ENCODE measurements at regions not wholly inside any gene's neighbourhood (a gene's known extent, or its start where the extent isn't known, plus 50 kb on each side); places are given as distances from the start of the nearest gene placed in this dataset.

DNA sequence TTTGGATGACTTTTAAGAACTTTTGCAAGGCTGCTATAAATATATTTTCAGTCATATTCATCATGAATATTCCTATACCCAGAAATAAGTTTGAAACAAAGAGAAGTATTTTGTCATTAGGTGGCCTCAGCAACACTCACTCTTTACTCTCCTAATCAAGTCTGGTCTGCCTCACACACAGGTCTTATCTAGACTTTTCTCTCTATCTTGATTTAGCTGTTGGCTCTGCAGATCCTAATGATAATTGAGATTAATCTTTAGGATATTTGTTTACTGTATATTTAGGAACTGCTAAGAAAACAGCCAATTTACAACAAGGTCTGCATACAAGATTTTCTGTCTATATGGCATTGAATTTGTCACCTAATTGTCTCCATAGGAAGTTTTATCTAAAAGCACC lies 297.6 kb downstream of the PTEN start:
- H3K4me1 ChIP-seq (replicated peaks in 1 of 4; ENCODE audit: control insufficient read depth in 3 of 4, insufficient read depth in 4 of 4, low read length in 3 of 4), result peaks cover 0 to 3% (median 0%) of the 10 kb centered on the region in 4 experiments; a peak in 2 of 7 replicates
- no peak overlapping the region for H3K18ac ChIP-seq (ENCODE audit: extremely low read depth, low read length)
- H2AFZ ChIP-seq (ENCODE audit: low read length), result no peak overlapping the region
- ChIA-PET POLR2A (ENCODE audit: partially characterized antibody) (no interaction called here), CTCF (ENCODE audit: partially characterized antibody) (interaction anchor here (0.6 kb wide), 1 partner anchor 155 kb away, joined by 3 read pairs; no protein-coding TSS in a partner anchor)
- H2AK5ac ChIP-seq (ENCODE audit: low read depth, low read length), result no peak overlapping the region
- H4K5ac ChIP-seq (ENCODE audit: insufficient read length, low read depth, low read length), result no peak overlapping the region
- no peak for DNase-seq (ENCODE audit: low read depth in 1 of 2, low spot score in 2 of 2)
- H4K8ac ChIP-seq (ENCODE audit: extremely low read depth, insufficient read depth, low read length), result no peak overlapping the region
- no peak overlapping the region for H2BK15ac ChIP-seq (ENCODE audit: low read length)
- H3K9me3 ChIP-seq (ENCODE audit: insufficient read depth in 2 of 2, low read depth in 1 of 2, low read length in 1 of 2), result no peaks in the 10 kb centered on the region
- no peak overlapping the region for H4K91ac ChIP-seq (replicated peaks; ENCODE audit: insufficient read length, low read length)
- no peaks in the 10 kb centered on the region for H3K36me3 ChIP-seq (ENCODE audit: control insufficient read depth in 2 of 4, insufficient read depth in 4 of 4, low read length in 3 of 4)
- H3K9ac ChIP-seq (replicated peaks in 1 of 4; ENCODE audit: extremely low read depth in 1 of 4, low read depth in 3 of 4, low read length in 3 of 4), result no peak overlapping the region
- no peaks in the 10 kb centered on the region for H3K27me3 ChIP-seq (replicated peaks in 1 of 4; ENCODE audit: control insufficient read depth in 3 of 4, extremely low read depth in 1 of 4, insufficient read depth in 3 of 4, low read length in 3 of 4)
- no peak overlapping the region for H3K4me2 ChIP-seq (ENCODE audit: insufficient read depth in 1 of 2, low read depth in 2 of 2, low read length in 2 of 2)
- H3K79me2 ChIP-seq (ENCODE audit: control insufficient read depth in 1 of 2, insufficient read depth in 2 of 2, low read length in 2 of 2), result no peaks in the 10 kb centered on the region
- H2BK5ac ChIP-seq (ENCODE audit: low read depth, low read length), result no peak overlapping the region
- no peak overlapping the region for H3K56ac ChIP-seq (replicated peaks; ENCODE audit: insufficient read length, low read depth, low read length)
- H4K20me1 ChIP-seq (replicated peaks in 1 of 2; ENCODE audit: control insufficient read depth in 1 of 2, insufficient read depth in 2 of 2, low read length in 2 of 2), result no peaks in the 10 kb centered on the region
- H3K23ac ChIP-seq (ENCODE audit: insufficient read length), result no peak overlapping the region
- H3K27ac ChIP-seq (ENCODE audit: low read depth, low read length), result no peak overlapping the region
- no peaks in the 10 kb centered on the region for H3K79me1 ChIP-seq (ENCODE audit: low read depth, low read length)
- no peak overlapping the region for H3K4ac ChIP-seq (replicated peaks; ENCODE audit: insufficient read length, low read depth, low read length)
- no peak overlapping the region for H3K4me3 ChIP-seq (ENCODE audit: extremely low read depth in 1 of 4, insufficient read depth in 2 of 4, low read depth in 3 of 4, low read length in 4 of 4)
- no peak for TF ChIP-seq TEAD4 (IDR thresholded peaks at IDR 0.05; ENCODE audit: low read depth, low read length)
- no peak for FAIRE-seq
- no peak overlapping the region for H2BK20ac ChIP-seq (ENCODE audit: low read length)
- no peaks in the 10 kb centered on the region for H3K23me2 ChIP-seq (ENCODE audit: low read depth, low read length)
- no peak overlapping the region for H2BK12ac ChIP-seq (ENCODE audit: low read depth, low read length)
- no peak overlapping the region for H3K14ac ChIP-seq (ENCODE audit: insufficient read length)
- H2BK120ac ChIP-seq (replicated peaks; ENCODE audit: low read depth, low read length), result no peak overlapping the region

Measured in H1 (cell line).